Stimulated activated naive B cell treated with anti-CD40 and anti-IgM and Interleukin-4, amounts not matched to agents 10 μg/mL and 1 μg/mL and 100 μg/mL, for 72 hours (primary cell): ENCODE measurements at regions not wholly inside any gene's neighbourhood (a gene's known extent, or its start where the extent isn't known, plus 50 kb on each side); places are given as distances from the start of the nearest gene placed in this dataset.
A peak's percentile ranks its signal among the peaks of the same experiment; 100 is the strongest.

ENCODE experiments used
- ATAC-seq, 2 donors: fragments of 150-1000 bp; cut with Tn5 transposase; replicated peaks; 2 replicates each; pipeline ENCODE4 v1.10.0; 2021; ENCODE audit warnings: moderate library complexity in 1 of 2
- DNase-seq: peaks from one replicate; pipeline ENCODE4 v3.0.0; 2021
- H3K27ac Mint-ChIP-seq: one replicate; pipeline ENCODE4 v1.8.0; 2022; ENCODE audit warnings: mild to moderate bottlenecking, mixed read lengths
- H3K27me3 Mint-ChIP-seq, 2 donors: one replicate each; pipeline ENCODE4 v1.8.0; 2022; ENCODE audit warnings: mixed read lengths in 2 of 2
- H3K36me3 Mint-ChIP-seq, 2 donors: one replicate each; pipeline ENCODE4 v1.8.0; 2022; ENCODE audit warnings: mixed read lengths in 2 of 2, mild to moderate bottlenecking in 1 of 2
- H3K4me1 Mint-ChIP-seq, 2 donors: one replicate each; pipeline ENCODE4 v1.8.0; 2022; ENCODE audit warnings: mixed read lengths in 2 of 2, mild to moderate bottlenecking in 1 of 2
- H3K4me3 Mint-ChIP-seq, 2 donors: one replicate each; pipeline ENCODE4 v1.8.0; 2022; ENCODE audit warnings: mild to moderate bottlenecking in 2 of 2, mixed read lengths in 2 of 2, moderate library complexity in 1 of 2
- H3K9me3 Mint-ChIP-seq, 2 donors: one replicate each; pipeline ENCODE4 v1.8.0; 2022; ENCODE audit warnings: mixed read lengths in 2 of 2, mild to moderate bottlenecking in 1 of 2

DNA sequence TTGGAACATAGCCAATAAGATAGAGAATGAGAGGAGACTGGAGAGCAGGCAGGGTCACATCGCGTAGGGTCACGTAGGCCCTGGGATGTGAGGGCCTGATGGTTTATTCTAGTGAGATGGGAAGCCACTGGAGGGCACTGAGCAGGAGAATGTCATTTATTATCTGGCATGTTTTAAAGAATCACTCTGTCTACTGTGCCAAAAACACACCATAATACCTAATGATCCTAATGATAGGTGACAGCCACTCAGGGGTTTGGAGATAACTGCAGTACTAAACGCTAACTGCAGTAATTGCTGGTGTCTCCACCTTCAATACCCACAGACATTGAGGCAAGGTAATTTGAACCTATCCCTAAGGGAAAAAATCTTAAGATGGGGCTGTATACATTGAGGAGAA, 185.4 kb downstream of the TTLL7 start:
- no peak for ATAC-seq
- no peak for DNase-seq
- Mint-ChIP-seq H3K27me3 (no peaks in the 10 kb centered on the region), H3K36me3 (peaks cover 0 to 5% of the 10 kb centered on the region in 2 donors), H3K4me1 (peaks cover 0 to 6% of the 10 kb centered on the region in 2 donors), H3K27ac (no peak overlapping the region), H3K9me3 (peaks cover 5 to 8% of the 10 kb centered on the region in 2 donors), H3K4me3 (no peak overlapping the region)

DNA sequence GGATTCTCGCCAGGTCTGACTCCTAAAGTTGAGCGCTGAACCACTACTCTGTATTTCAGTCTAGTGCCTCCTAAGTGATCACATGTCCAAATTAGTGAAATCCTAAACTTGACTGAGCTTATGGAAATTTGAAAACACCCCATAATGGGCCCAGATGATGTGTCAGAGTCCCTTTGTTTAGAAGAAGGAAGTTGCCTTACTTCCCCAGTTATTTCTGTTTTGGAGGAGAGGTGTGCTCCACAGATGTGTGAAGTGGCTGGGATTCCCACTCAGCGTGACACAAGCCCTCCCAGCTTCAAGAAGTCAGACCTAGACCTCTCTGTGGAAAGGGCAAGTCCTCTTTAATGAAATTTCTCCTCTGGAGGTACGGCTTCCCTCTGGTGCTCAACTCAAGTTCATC, 188.8 kb downstream of the TTLL7 start:
- Mint-ChIP-seq H3K9me3 (no peaks in the 10 kb centered on the region), H3K4me1 (no peaks in the 10 kb centered on the region), H3K36me3 (no peaks in the 10 kb centered on the region), H3K27me3 (no peaks in the 10 kb centered on the region), H3K4me3 (no peak overlapping the region), H3K27ac (no peak overlapping the region)
- DNase-seq (no peak), ATAC-seq (no peak)

- ATAC-seq (no peak), DNase-seq (no peak)
- Mint-ChIP-seq H3K9me3 (no peaks in the 10 kb centered on the region), H3K4me3 (no peak overlapping the region), H3K36me3 (no peaks in the 10 kb centered on the region), H3K27me3 (no peaks in the 10 kb centered on the region), H3K4me1 (no peaks in the 10 kb centered on the region), H3K27ac (no peak overlapping the region)
These were observed 190.4 kb downstream of the TTLL7 start for GRCh38 chr1:83808536-83808935.

DNA sequence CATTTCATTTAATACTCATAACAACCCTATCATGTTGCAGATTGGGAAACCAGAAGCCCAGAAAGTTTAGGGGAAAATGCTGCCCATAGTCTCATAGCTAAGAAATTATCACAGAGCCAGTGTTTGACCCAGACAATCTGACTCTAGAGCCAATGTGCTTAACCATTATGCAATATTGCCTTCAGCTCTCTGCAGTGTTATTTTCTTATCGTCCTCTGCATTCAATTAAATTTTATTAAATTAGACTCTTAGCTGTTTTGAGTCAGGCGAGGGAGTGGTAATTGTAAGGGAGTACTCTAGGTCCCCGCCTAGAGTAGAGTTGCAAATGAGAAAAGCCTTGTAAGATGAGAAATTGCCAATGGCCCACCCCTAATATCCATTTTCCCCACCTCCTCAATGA, 191.1 kb downstream of the TTLL7 start:
- H3K4me3 Mint-ChIP-seq, result no peak overlapping the region
- no peaks in the 10 kb centered on the region for H3K27me3 Mint-ChIP-seq
- no peaks in the 10 kb centered on the region for H3K4me1 Mint-ChIP-seq
- H3K9me3 Mint-ChIP-seq, result no peaks in the 10 kb centered on the region
- H3K27ac Mint-ChIP-seq, result no peak overlapping the region
- no peak for DNase-seq
- ATAC-seq, result no peak
- H3K36me3 Mint-ChIP-seq, result no peaks in the 10 kb centered on the region

- Mint-ChIP-seq H3K4me1 (no peaks in the 10 kb centered on the region), H3K9me3 (no peaks in the 10 kb centered on the region), H3K36me3 (no peaks in the 10 kb centered on the region), H3K4me3 (no peak overlapping the region), H3K27ac (no peak overlapping the region), H3K27me3 (no peaks in the 10 kb centered on the region)
- DNase-seq (no peak), ATAC-seq (no peak)
These were observed 191.7 kb downstream of the TTLL7 start for GRCh38 chr1:83807231-83807630.

DNA sequence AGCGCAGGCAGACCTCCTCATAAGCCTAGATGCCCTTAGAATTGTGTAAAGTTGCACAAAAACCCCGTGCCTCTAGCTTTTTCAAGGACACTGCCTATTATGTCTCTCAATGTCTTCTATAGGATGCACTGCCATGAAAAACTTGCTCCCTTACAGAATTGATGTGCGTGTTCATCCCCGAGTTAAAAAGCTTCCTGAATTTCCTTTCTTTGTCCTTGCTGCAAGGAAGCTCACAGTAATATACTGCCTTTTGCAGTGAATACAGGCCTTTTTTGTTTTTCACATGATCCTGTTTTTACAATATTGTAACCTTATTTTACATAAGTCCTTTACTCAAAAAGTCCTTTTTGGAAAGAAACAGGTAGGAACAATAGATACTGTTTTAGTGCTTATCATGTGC, 193.0 kb downstream of the TTLL7 start:
- no peak overlapping the region for H3K27ac Mint-ChIP-seq
- no peaks in the 10 kb centered on the region for H3K9me3 Mint-ChIP-seq
- H3K36me3 Mint-ChIP-seq, result no peaks in the 10 kb centered on the region
- H3K4me1 Mint-ChIP-seq, result no peaks in the 10 kb centered on the region
- H3K27me3 Mint-ChIP-seq, result no peaks in the 10 kb centered on the region
- no peak overlapping the region for H3K4me3 Mint-ChIP-seq
- ATAC-seq (no peak), DNase-seq (no peak)

- H3K4me1 Mint-ChIP-seq, result no peaks in the 10 kb centered on the region
- H3K9me3 Mint-ChIP-seq, result no peaks in the 10 kb centered on the region
- DNase-seq (no peak), ATAC-seq (no peak)
- no peak overlapping the region for H3K4me3 Mint-ChIP-seq
- H3K27me3 Mint-ChIP-seq, result no peaks in the 10 kb centered on the region
- no peaks in the 10 kb centered on the region for H3K36me3 Mint-ChIP-seq
- H3K27ac Mint-ChIP-seq, result no peak overlapping the region
These were observed 196.3 kb downstream of the TTLL7 start for GRCh38 chr1:83802460-83803152.

DNA sequence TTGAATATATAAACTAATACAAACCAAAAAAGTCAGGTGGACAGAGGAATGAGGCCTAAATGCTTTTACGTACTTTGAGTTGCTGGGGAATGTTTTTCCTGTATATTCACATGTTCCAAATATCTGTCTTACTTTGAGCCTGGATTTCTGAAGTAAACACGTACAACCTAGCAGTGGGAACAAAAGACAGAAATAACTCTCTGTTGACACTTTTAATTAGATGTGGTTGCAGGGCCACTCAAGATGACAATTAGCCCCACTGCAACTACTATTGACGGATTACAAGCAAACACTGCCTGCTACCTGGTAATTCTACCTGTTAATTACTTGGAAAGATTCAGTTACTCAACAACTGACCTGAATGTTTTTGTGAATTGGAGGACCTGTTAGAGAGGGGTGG, 196.9 kb downstream of the TTLL7 start:
- DNase-seq (no peak), ATAC-seq (no peak)
- no peaks in the 10 kb centered on the region for H3K9me3 Mint-ChIP-seq
- no peaks in the 10 kb centered on the region for H3K4me1 Mint-ChIP-seq
- no peak overlapping the region for H3K27ac Mint-ChIP-seq
- H3K36me3 Mint-ChIP-seq, result no peaks in the 10 kb centered on the region
- no peaks in the 10 kb centered on the region for H3K27me3 Mint-ChIP-seq
- no peak overlapping the region for H3K4me3 Mint-ChIP-seq

- Mint-ChIP-seq H3K9me3 (peaks cover 0 to 2% of the 10 kb centered on the region in 2 donors), H3K27ac (no peak overlapping the region), H3K36me3 (no peaks in the 10 kb centered on the region), H3K4me1 (no peaks in the 10 kb centered on the region), H3K4me3 (no peak overlapping the region), H3K27me3 (no peaks in the 10 kb centered on the region)
- DNase-seq (no peak), ATAC-seq (no peak)
These were observed 198.9 kb downstream of the TTLL7 start for GRCh38 chr1:83800066-83800465.

GRCh38 chr1:83799594-83799993, 199.3 kb downstream of the TTLL7 start:
- ATAC-seq, result no peak
- Mint-ChIP-seq H3K4me1 (no peaks in the 10 kb centered on the region), H3K9me3 (peaks cover 0 to 2% of the 10 kb centered on the region in 2 donors), H3K27ac (no peak overlapping the region), H3K4me3 (no peak overlapping the region), H3K36me3 (no peaks in the 10 kb centered on the region), H3K27me3 (no peaks in the 10 kb centered on the region)
- DNase-seq, result no peak

- Mint-ChIP-seq H3K27ac (no peak overlapping the region), H3K4me1 (no peaks in the 10 kb centered on the region), H3K36me3 (no peaks in the 10 kb centered on the region), H3K4me3 (no peak overlapping the region), H3K9me3 (peaks cover 0 to 2% of the 10 kb centered on the region in 2 donors), H3K27me3 (peaks cover 0 to 2% of the 10 kb centered on the region in 2 donors)
- no peak for DNase-seq
- ATAC-seq, result no peak
These were observed 200.0 kb downstream of the TTLL7 start for GRCh38 chr1:83798965-83799364.

- H3K36me3 Mint-ChIP-seq, result no peaks in the 10 kb centered on the region
- DNase-seq (no peak), ATAC-seq (no peak)
- peaks cover 0 to 11% of the 10 kb centered on the region in 2 donors for H3K27me3 Mint-ChIP-seq
- no peak overlapping the region for H3K4me3 Mint-ChIP-seq
- H3K9me3 Mint-ChIP-seq, result peaks cover 0 to 2% of the 10 kb centered on the region in 2 donors
- H3K4me1 Mint-ChIP-seq, result no peaks in the 10 kb centered on the region
- H3K27ac Mint-ChIP-seq, result no peak overlapping the region
These were observed 202.5 kb downstream of the TTLL7 start for GRCh38 chr1:83796409-83796808.

- Mint-ChIP-seq H3K27ac (no peak overlapping the region), H3K9me3 (peaks cover 0 to 2% of the 10 kb centered on the region in 2 donors), H3K4me3 (no peak overlapping the region)
These were observed 204.5 kb downstream of the TTLL7 start for GRCh38 chr1:83794384-83794783.

DNA sequence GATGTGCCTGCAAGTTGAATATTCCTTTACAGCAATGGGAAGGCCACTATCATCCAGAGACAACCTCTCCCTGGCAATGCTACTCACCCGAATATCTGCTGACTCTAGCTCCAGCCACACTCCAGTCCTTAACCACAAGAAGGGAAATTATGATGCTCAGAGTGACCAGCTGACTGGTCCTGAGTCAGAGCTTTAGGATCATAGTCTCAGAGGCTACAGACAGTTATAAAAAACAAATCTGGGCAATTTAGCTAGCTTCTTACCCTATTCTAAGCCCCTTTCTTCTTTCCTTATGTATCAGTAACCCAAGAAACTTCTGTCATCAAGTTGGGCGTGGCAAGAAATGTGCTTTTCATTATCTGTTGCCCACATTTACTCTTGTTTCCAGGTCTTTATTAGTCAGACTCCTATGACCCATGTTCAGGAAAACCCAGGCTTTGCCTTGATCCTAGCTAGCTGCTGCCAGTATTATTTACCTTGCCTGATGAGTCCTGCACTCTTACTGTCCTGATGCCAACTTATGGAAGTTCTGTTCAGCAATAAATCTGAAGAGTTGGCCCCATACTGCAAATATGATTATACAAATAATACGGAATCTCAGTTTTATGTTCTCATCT, 207.0 kb downstream of the TTLL7 start:
- DNase-seq, result no peak

More at GRCh38 chr1:83794384-83794783, 204.5 kb downstream of the TTLL7 start:
- ATAC-seq, result no peak
- no peak for DNase-seq
- Mint-ChIP-seq H3K27me3 (peaks cover 0 to 11% of the 10 kb centered on the region in 2 donors), H3K36me3 (no peaks in the 10 kb centered on the region), H3K4me1 (no peaks in the 10 kb centered on the region)

DNA sequence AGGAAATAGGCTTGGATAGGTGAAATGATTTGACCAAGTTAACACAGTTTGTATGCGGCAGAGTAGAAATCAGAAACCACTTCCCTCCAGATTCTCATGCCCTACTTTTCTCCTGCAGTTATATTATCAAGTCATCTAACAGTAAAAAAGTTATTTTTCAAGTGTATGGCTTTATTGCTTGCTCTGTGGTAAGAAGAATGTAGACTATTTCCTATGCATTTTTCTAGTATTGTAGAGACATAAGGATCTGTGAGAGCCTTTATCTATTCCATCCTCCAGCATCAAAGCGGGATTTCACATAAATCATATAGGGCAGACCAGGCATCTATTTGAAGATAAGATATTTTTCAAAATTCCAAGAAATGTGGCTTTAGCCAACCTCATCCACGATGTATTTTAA, 208.5 kb downstream of the TTLL7 start:
- no peak for ATAC-seq
- Mint-ChIP-seq H3K4me1 (no peaks in the 10 kb centered on the region), H3K27ac (no peak overlapping the region), H3K27me3 (peaks cover 0 to 11% of the 10 kb centered on the region in 2 donors), H3K4me3 (no peak overlapping the region), H3K36me3 (no peaks in the 10 kb centered on the region), H3K9me3 (no peaks in the 10 kb centered on the region)
- no peak for DNase-seq

More for the DNA sequence above, 207.0 kb downstream of the TTLL7 start:
- Mint-ChIP-seq H3K27ac (no peak overlapping the region), H3K4me3 (no peak overlapping the region), H3K27me3 (peaks cover 0 to 11% of the 10 kb centered on the region in 2 donors), H3K4me1 (no peaks in the 10 kb centered on the region), H3K36me3 (no peaks in the 10 kb centered on the region), H3K9me3 (peaks cover 0 to 2% of the 10 kb centered on the region in 2 donors)
- peak in 1 of 2 donors; percentile 10 for ATAC-seq
